K562 (cell line): ENCODE measurements at regions not wholly inside any gene's neighbourhood (a gene's known extent, or its start where the extent isn't known, plus 50 kb on each side); places are given as distances from the start of the nearest gene placed in this dataset.

Source experiments
- ATAC-seq: fragments of 200-7000 bp; cut with Tn5 transposase; 3 replicates; pipeline ENCODE4 v1.9.1; 2020; ENCODE audit warnings: moderate library complexity
- BruUV-seq: library from RNA; stranded (reverse); fragments of 400-500 nt; replicated peaks from 2 replicates; lab custom pipeline; 2021; lab: Mats Ljungman, UMichigan
- CTCF ChIA-PET: fragments of 300-600 bp; formaldehyde crosslinking; extraction: SDS; loops from one replicate; lab custom pipeline; 2021; ENCODE audit warnings: low intra/inter-chr PET ratio; lab: Yijun Ruan, JAX
- POLR2A ChIA-PET: fragments of 300-600, 350-650 bp; sonication (Branson Sonifier 250); formaldehyde crosslinking; extraction: SDS; loops from one replicate; lab custom pipeline; 2021; ENCODE audit warnings: antibody characterized with exemption, inconsistent platforms; lab: Yijun Ruan, JAX
- DNase-seq, 4 experiments: peaks; one replicate each; pipeline versions ENCODE4 v3.0.0 to v3.0.0-alpha.2; 2011 to 2018; ENCODE audit warnings: low spot score in 3 of 4, mixed read lengths in 3 of 4; ENCODE audit errors: extremely low read depth in 1 of 4
- FAIRE-seq: peaks from 2 replicates; lab custom pipeline; 2011; peaks lifted over from hg19 to GRCh38; lab: Jason Lieb, UNC
- H2AFZ ChIP-seq: 2 replicates; pipeline ENCODE4 v1.6.0; 2011; ENCODE audit warnings: low read depth, low read length, control low read depth, inconsistent platforms
- H3K27ac ChIP-seq: fragments of 200-600 bp; 3 replicates; pipeline ENCODE4 v1.8.0; 2011; ENCODE audit warnings: low read depth, mild to moderate bottlenecking, control low read depth, inconsistent platforms, low read length, moderate library complexity, mixed read lengths; ENCODE audit errors: extremely low read depth
- H3K27me3 ChIP-seq, 2 experiments: fragments of 300-600 bp in 1 of 2; 2 replicates in 1 of 2; 3 replicates in 1 of 2; pipeline versions ENCODE4 v1.6.0 to v1.8.0; 2011; ENCODE audit warnings: inconsistent platforms in 2 of 2, low read length in 2 of 2, mild to moderate bottlenecking in 1 of 2, mixed read lengths in 1 of 2, moderate library complexity in 1 of 2; ENCODE audit not compliant: control insufficient read depth in 2 of 2, insufficient read depth in 2 of 2
- H3K36me3 ChIP-seq: fragments of 300-600 bp; 3 replicates; pipeline ENCODE4 v1.8.0; 2011; ENCODE audit warnings: mild to moderate bottlenecking, low read length, inconsistent platforms; ENCODE audit not compliant: control insufficient read depth, insufficient read depth
- H3K4me1 ChIP-seq, 2 experiments: fragments of 200-600 bp in 1 of 2; replicated peaks in 1 of 2; 2 replicates in 1 of 2; 3 replicates in 1 of 2; pipeline versions ENCODE4 v1.5.1 to v1.8.0; 2011; ENCODE audit warnings: inconsistent platforms in 2 of 2, low read length in 2 of 2, mild to moderate bottlenecking in 1 of 2, mixed read lengths in 1 of 2, moderate library complexity in 1 of 2; ENCODE audit not compliant: control insufficient read depth in 2 of 2, insufficient read depth in 2 of 2
- H3K4me2 ChIP-seq: 2 replicates; pipeline ENCODE4 v1.6.1; 2011; ENCODE audit warnings: low read length, control low read depth, inconsistent platforms, mixed read lengths; ENCODE audit not compliant: insufficient read depth
- H3K4me3 ChIP-seq: fragments of 200-600 bp; sonication (generic), shearing (Covaris generic); 2 replicates; pipeline ENCODE4 v1.5.1; 2016; ENCODE audit warnings: control low read depth, inconsistent platforms
- H3K79me2 ChIP-seq: fragments of 200-600 bp; 3 replicates; pipeline ENCODE4 v1.8.0; 2011; ENCODE audit warnings: low read length, inconsistent platforms; ENCODE audit not compliant: control insufficient read depth, insufficient read depth
- H3K9ac ChIP-seq, 2 experiments: 2 replicates each; pipeline versions ENCODE4 v1.6.0 to v1.6.1; 2011; ENCODE audit warnings: low read depth in 2 of 2, low read length in 2 of 2, control low read depth in 1 of 2, inconsistent platforms in 1 of 2, mild to moderate bottlenecking in 1 of 2, mixed read lengths in 1 of 2; ENCODE audit not compliant: insufficient read depth in 1 of 2
- H3K9me1 ChIP-seq: one replicate; pipeline ENCODE4 v1.6.0; 2011; ENCODE audit warnings: inconsistent platforms, mild to moderate bottlenecking, low read length, moderate library complexity; ENCODE audit not compliant: control insufficient read depth, insufficient read depth
- H3K9me3 ChIP-seq: replicated peaks from 2 replicates; pipeline ENCODE4 v1.5.1; 2011; ENCODE audit warnings: low read depth, low read length, inconsistent platforms; ENCODE audit not compliant: control insufficient read depth, insufficient read depth
- H4K20me1 ChIP-seq: replicated peaks from 2 replicates; pipeline ENCODE4 v1.6.1; 2011; ENCODE audit warnings: low read length, inconsistent platforms, mixed read lengths; ENCODE audit not compliant: control insufficient read depth, insufficient read depth
- ATF1 ChIP-seq, 2 experiments: fragments of 450-650 bp in 1 of 2; IDR thresholded peaks; 2 replicates each; pipeline ENCODE4 v1.6.1; 2016; ENCODE audit warnings: missing compliant biosample characterization in 1 of 2, missing genetic modification characterization in 1 of 2
- ATF7 ChIP-seq: fragments of 450-650 bp; IDR thresholded peaks from 2 replicates; pipeline ENCODE4 v1.7.1; 2014; ENCODE audit warnings: mild to moderate bottlenecking, moderate library complexity
- CBFA2T3 ChIP-seq: fragments of 450-650 bp; IDR thresholded peaks from 2 replicates; pipeline ENCODE4 v1.6.1; 2017
- CREB1 ChIP-seq, 2 experiments: sonication (generic) in 1 of 2; formaldehyde crosslinking in 1 of 2; IDR thresholded peaks; 2 replicates each; pipeline versions ENCODE4 v1.6.1 to v1.8.0; 2012 to 2022; ENCODE audit warnings: inconsistent platforms in 1 of 2, mild to moderate bottlenecking in 1 of 2, missing genetic modification reagents in 1 of 2, moderate library complexity in 1 of 2
- CREM ChIP-seq: IDR thresholded peaks from 2 replicates; pipeline ENCODE4 v1.6.1; 2014; ENCODE audit warnings: antibody characterized with exemption, low read depth
- JUND ChIP-seq, 2 experiments: IDR thresholded peaks; 2 replicates in 1 of 2; 3 replicates in 1 of 2; pipeline ENCODE4 v1.6.1; 2011; ENCODE audit warnings: borderline replicate concordance in 2 of 2, low read depth in 2 of 2, low read length in 2 of 2, improper control_type of control experiment in 1 of 2, missing biosample characterization in 1 of 2, missing genetic modification characterization in 1 of 2, missing genetic modification reagents in 1 of 2
- NCOA1 ChIP-seq: fragments of 450-650 bp; IDR thresholded peaks from 2 replicates; pipeline ENCODE4 v1.6.1; 2016; ENCODE audit warnings: low read depth
- NCOA4 ChIP-seq: fragments of 450-650 bp; IDR thresholded peaks from 2 replicates; pipeline ENCODE4 v1.6.1; 2018; ENCODE audit warnings: mild to moderate bottlenecking; ENCODE audit not compliant: partially characterized antibody
- TRIM24 ChIP-seq, 2 experiments: fragments of 450-650 bp; IDR thresholded peaks; 2 replicates each; pipeline ENCODE4 v1.6.1; 2016
- ZNF408 ChIP-seq: fragments of 250-450 bp; sonication (Bioruptor Pico); IDR thresholded peaks from 2 replicates; pipeline ENCODE4 v1.4.0; 2020; ENCODE audit warnings: low read depth, mild to moderate bottlenecking, moderate library complexity
- whole genome bisulfite sequencing: fragments of 100-300 bp; shearing (Covaris generic); methylation state at CpG from one replicate; pipeline ENCODE4 v1.1.6; 2016; ENCODE audit warnings: low coverage, mixed read lengths; ENCODE audit not compliant: insufficient coverage; ENCODE audit errors: missing lambda C conversion rate; 5-methylcytosine and 5-hydroxymethylcytosine counted together
- in situ Hi-C: fragments of 300-500 bp; cut with MboI; formaldehyde crosslinking; loops from 4 replicates; pipeline ENCODE4 v1.15.0; 2018; ENCODE audit warnings: inconsistent platforms, mixed read lengths
- intact Hi-C: fragments of 100-400 bp; cut with micrococcal nuclease; formaldehyde crosslinking; loops from 2 replicates; pipeline ENCODE4 v1.14.2; 2022
- TF ChIP-seq, protein P1 (sequence below), 2 experiments: fragments of 450-650 bp; IDR thresholded peaks; 2 replicates each; pipeline ENCODE4 v1.6.1; 2016; ENCODE audit warnings: mild to moderate bottlenecking in 2 of 2, borderline replicate concordance in 1 of 2, low read depth in 1 of 2, moderate library complexity in 1 of 2
- TF ChIP-seq, protein P2 (sequence below), 2 experiments: fragments of 450-650 bp in 1 of 2; sonication (generic) in 1 of 2; formaldehyde crosslinking in 1 of 2; IDR thresholded peaks in 1 of 2; conservative IDR thresholded peaks in 1 of 2; 2 replicates each; pipeline versions ENCODE4 v1.6.1 to v1.8.1; 2016 to 2023; ENCODE audit warnings: mild to moderate bottlenecking in 2 of 2, moderate library complexity in 2 of 2, inconsistent platforms in 1 of 2, missing genetic modification reagents in 1 of 2

GRCh38 chr10:93208717-93209464, 135.2 kb downstream of the CYP26A1 start:
- in situ Hi-C loops (no loop called here), intact Hi-C loops (no loop called here)
- FAIRE-seq (no peak), ATAC-seq (no peak), DNase-seq (no peak)
- Histone ChIP-seq H2AFZ (no peak overlapping the region), H4K20me1 (no peaks in the 10 kb centered on the region), H3K4me1 (no peaks in the 10 kb centered on the region; a peak in 1 of 5 replicates), H3K4me2 (no peak overlapping the region), H3K9me3 (no peaks in the 10 kb centered on the region), H3K27me3 (peaks cover 0 to 17% of the 10 kb centered on the region in 2 experiments; a peak in 2 of 5 replicates), H3K27ac (no peak overlapping the region), H3K79me2 (no peaks in the 10 kb centered on the region), H3K9me1 (no peaks in the 10 kb centered on the region), H3K9ac (no peak overlapping the region), H3K36me3 (no peaks in the 10 kb centered on the region), H3K4me3 (no peak overlapping the region)
- POLR2A ChIA-PET: no interaction called here
- BruUV-seq: no TSS peak
- WGBS: 3% methylated on average over 7 of the region's 7 CpGs
- CTCF ChIA-PET: no interaction called here
- no peak for TF ChIP-seq ATF1 (CRISPR knock-in tag; IDR thresholded peaks at IDR 0.05)
- peak; percentile 81 for TF ChIP-seq ATF1 (tag; IDR thresholded peaks at IDR 0.05)
- TF ChIP-seq TRIM24 (IDR thresholded peaks at IDR 0.05): peak in 1 of 2 experiments; percentile 42; a peak in 1 of 4 replicates
- TF ChIP-seq ZNF408: no peak
- peak; percentile 60 for TF ChIP-seq CREB1 (IDR thresholded peaks at IDR 0.05)
- TF ChIP-seq CREB1 (CRISPR knock-in tag; IDR thresholded peaks at IDR 0.05): peak; percentile 56
- no peak for TF ChIP-seq CBFA2T3
- TF ChIP-seq, protein P1, sequence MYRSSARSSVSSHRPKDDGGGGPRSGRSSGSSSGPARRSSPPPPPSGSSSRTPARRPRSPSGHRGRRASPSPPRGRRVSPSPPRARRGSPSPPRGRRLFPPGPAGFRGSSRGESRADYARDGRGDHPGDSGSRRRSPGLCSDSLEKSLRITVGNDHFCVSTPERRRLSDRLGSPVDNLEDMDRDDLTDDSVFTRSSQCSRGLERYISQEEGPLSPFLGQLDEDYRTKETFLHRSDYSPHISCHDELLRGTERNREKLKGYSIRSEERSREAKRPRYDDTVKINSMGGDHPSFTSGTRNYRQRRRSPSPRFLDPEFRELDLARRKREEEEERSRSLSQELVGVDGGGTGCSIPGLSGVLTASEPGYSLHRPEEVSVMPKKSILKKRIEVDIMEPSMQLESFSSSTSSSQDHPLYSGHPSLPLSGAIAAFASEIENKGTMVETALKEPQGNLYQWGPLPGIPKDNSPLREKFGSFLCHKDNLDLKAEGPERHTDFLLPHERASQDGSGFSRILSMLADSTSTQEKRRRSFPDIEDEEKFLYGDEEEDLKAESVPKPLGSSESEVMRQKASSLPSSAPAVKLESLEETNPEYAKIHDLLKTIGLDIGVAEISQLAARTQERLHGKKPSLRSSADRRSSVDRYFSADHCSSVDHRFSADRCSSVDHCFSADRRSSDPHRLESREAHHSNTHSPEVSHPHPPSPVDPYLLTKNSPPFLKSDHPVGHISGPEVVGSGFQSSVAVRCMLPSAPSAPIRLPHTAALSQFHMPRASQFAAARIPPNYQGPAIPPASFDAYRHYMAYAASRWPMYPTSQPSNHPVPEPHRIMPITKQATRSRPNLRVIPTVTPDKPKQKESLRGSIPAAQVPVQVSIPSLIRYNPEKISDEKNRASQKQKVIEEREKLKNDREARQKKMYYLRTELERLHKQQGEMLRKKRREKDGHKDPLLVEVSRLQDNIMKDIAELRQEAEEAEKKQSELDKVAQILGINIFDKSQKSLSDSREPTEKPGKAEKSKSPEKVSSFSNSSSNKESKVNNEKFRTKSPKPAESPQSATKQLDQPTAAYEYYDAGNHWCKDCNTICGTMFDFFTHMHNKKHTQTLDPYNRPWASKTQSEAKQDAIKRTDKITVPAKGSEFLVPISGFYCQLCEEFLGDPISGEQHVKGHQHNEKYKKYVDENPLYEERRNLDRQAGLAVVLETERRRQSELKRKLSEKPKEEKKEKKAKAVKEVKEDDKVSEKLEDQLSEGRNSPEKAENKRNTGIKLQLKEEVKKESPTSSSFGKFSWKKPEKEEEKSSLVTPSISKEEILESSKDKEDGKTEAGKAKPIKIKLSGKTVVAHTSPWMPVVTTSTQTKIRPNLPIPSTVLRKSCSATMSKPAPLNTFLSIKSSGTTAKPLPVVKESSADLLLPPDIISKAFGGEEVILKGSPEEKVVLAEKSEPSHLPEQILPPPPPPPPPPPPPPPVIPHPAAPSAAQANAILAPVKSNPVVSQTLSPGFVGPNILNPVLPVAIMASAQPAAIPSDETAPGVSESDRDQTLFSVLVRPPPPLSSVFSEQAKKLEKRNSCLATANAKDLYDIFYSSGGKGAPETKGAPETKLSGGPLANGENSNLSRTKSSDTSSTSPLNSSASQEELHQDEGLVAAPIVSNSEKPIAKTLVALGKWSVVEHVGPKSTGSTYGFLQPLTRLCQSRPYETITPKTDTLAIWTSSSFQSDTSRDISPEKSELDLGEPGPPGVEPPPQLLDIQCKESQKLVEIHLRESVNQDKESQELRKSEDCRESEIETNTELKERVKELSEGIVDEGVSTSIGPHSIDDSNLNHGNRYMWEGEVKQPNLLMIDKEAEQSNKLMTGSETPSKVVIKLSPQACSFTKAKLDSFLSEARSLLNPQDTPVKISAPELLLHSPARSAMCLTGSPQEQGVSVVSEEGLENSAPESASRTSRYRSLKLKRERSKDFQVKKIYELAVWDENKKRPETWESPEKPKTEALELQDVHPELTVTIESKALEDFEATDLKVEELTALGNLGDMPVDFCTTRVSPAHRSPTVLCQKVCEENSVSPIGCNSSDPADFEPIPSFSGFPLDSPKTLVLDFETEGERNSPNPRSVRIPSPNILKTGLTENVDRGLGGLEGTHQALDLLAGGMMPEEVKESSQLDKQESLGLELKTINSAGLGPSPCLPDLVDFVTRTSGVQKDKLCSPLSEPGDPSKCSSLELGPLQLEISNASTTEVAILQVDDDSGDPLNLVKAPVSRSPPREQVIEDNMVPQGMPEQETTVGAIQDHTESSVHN (IDR thresholded peaks at IDR 0.05; ENCODE audit: borderline replicate concordance in 1 of 2, low read depth in 1 of 2): peak in 1 of 2 experiments; percentile 62; a peak in 1 of 4 replicates
- no peak for TF ChIP-seq NCOA4
- TF ChIP-seq CREM: peak; percentile 64
- TF ChIP-seq, protein P2, sequence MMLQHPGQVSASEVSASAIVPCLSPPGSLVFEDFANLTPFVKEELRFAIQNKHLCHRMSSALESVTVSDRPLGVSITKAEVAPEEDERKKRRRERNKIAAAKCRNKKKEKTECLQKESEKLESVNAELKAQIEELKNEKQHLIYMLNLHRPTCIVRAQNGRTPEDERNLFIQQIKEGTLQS (IDR thresholded peaks at IDR 0.05): peak; percentile 93
- TF ChIP-seq, protein P2 (CRISPR knock-in tag; conservative IDR thresholded peaks at IDR 0.05): no peak
- TF ChIP-seq ATF7: peak; percentile 80
- peak; percentile 17; the same call in 1 of the 2 replicates for TF ChIP-seq JUND (IDR thresholded peaks at IDR 0.05; ENCODE audit: borderline replicate concordance, low read depth, low read length)
- peak; percentile 73; the same call in 2 of the 3 replicates for TF ChIP-seq JUND (tag; IDR thresholded peaks at IDR 0.05; ENCODE audit: borderline replicate concordance, low read depth, low read length)
- peak; percentile 83 for TF ChIP-seq NCOA1
